Cardiac septum (tissue), 1 donor: ENCODE measurements at regions not wholly inside any gene's neighbourhood (a gene's known extent, or its start where the extent isn't known, plus 50 kb on each side); places are given as distances from the start of the nearest gene placed in this dataset.

Experiments used
- DNase-seq: peaks from one replicate; pipeline ENCODE4 v3.0.0-alpha.2; 2020; ENCODE audit warnings: low spot score
- intact Hi-C: fragments of 100-400 bp; cut with DNase I; formaldehyde crosslinking; loops from one replicate; pipeline ENCODE4 v1.14.0; 2022
- donor health status: DM: no; HTN: no; CAD: no.

DNA sequence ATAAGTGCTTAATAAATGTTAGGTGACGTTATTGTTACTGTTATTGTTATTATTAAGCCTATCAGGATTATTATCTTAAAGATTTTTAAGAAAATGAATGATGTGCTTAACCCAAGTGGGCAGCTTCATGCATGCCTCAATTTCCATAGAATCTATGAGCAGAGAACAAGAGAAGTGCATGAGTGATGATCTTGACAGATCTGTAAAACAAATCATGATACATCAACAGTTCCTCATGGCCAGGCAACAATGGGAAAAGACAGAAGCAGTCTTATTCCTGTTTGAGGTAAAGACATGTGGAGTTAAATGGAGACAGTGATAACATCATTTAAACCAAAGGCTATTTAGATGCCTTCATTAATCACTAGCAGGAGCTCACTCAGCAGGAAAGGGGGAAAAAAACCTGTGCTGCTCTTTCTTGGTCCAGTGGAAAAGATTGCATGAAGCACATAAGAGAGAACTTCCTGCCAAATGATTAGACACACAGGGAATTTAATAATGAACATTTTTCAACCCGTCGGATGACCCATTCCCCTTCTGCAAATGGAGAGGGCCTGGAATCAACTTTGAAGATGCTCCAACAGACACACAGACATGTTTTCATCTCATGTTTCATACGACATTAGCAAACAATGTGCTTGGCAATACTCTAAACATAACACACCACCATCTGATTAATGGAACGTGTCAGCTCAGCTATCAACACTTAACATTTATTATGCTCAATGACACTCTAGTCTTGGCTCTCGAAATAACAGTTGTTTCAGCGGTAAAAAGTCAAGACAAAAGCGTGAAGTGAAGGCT lies 212.2 kb upstream of the LRRN1 start:
- intact Hi-C loops, result no loop called here
- DNase-seq, result no peak

DNA sequence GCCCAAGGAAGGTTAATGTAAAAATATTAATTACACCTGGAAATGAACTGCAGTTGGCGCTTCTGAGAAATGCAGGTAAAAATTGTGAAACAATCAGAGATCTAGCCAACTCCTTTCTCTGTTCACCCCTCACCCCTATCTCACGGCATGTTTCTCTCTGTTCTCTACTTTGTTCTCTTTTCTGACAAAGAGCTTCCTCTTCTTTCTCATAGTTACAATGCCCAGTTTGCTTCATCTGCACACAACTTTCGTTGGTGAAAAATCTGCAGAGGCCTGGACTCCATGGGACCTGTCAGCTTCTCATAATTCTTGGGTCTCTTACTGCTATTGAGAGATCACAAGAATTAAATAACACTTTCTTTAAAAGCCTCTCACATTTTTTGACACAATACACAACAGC lies 212.9 kb upstream of the LRRN1 start:
- no peak for DNase-seq
- intact Hi-C loops, result no loop called here

DNA sequence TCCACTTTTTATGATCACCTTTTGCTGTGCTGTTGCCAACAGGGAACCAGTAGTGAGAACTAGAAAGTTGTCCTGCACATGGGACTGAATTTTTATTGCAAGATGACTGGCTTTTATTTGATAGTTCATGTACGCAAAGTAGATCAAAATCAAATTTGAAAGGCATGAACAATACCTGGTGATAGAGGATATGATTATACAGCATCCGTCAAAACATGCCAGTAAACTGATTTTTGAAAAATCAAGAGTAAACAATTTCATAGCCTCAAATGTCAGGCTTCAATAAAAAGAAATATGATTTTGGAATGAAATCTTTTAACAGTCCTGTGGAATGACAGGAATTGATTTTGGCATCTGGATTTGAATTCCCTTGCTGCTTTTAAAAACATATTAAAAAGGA lies 219.6 kb upstream of the LRRN1 start:
- intact Hi-C loops, result no loop called here
- no peak for DNase-seq

DNA sequence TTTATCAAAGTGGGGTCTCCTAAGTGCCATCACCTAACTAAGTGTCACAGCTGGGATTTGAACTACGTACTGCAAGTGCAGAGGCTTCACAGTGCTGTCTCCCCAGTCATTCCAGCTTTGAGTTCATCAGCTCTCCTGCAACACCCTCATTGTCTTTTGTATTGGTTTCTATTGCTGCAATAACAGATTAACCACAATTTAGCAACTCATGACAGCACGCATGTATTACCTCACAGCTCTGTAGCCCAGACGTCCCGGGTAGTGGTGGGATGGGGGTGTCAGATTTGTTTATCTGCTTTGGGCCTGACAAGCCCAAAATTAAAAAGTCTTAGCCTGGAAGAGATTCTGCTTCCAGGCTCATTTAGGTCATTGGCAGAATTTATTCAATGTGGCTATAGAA lies 220.5 kb upstream of the LRRN1 start:
- intact Hi-C loops, result no loop called here
- no peak for DNase-seq

DNA sequence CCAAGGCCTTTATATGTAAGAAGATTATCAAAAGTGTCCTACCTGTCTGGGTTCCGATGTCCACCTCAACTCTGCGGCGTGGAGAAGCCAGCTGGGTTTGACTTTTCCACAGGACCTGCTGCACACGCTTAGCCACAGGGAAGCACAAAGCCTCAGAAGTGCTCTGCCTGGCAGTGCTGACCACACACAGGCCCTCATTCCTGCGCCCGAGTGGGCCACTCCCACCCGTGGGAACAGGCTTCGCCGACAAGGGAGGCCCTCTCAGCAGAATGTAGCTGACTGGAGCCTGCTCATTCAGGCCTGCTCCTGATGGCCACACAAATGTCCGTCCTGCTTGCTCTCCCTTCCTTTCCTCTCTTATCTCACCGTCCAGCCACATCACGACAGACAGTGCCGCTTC lies 221.4 kb upstream of the LRRN1 start:
- no peak for DNase-seq
- intact Hi-C loops, result no loop called here

DNA sequence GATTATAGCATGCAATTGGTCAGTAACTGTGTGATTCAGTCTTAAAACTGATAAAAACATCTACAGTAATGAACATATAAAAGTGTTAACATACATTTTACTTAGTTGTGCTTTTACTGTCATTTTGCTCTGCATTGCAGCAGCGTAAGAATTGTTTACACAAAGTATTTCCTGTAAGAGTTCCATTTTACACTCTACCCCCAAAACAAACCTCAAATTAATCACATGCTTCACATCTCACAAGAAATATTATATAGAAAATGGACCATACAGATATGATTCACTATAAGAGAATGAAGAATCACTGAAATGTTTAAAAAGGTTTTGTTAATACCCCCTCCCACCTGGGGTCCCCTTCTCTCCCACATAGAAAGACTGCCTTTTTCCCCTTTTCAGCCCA lies 225.9 kb upstream of the LRRN1 start:
- no peak for DNase-seq
- intact Hi-C loops, result no loop called here

DNA sequence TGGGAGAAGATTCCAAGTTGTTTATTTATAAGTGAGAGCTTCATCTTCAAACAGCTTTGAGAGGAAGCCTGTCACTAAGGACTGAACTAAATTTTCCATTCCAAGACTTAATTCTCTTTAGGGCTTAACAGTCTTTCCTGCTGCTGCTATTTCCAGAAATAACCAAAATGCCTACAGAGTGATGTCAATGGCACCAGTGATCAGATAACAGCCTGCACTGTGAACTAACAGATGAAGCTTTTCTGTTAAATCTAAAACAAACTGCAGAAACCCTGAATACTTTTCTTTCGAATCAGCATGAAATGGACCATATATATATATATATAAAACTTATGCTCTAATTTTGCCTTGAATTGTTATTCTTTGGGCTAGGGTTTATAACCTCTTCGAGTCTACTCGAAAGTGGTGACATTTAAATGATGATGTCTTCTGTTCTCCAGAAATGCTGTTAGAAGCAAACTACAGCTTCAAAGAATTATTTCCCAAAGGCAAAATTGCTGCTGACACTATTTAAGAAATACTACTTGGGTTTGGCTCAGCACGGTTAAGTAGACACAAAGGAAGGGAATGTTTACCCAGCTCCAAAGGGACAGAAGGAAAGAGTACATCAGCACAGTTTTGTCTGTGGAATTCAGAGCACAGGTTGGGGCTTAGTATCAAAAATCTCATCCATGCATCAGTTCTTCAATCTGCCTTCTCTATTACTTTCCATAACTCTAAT lies 238.5 kb upstream of the LRRN1 start:
- DNase-seq, result no peak
- intact Hi-C loops, result no loop called here

DNA sequence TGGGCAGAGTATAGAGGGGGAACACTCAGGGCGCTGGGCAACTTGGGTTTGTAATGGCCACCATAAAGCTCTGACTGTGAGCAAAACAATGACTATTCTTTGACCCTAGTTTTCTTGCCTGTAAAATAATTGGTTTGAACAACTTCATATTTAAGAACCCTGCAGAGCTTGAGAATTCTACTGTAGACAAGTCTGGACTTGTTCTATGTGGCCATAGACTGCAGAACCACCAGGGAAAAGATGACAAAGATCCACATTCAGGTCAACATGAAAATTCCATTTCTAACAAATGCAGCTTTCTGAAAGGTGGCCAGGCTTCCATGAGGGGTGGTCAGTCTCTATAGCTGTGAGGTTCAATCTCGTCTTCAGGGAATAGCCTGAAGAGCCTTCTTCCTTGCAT lies 239.4 kb upstream of the LRRN1 start:
- intact Hi-C loops, result no loop called here
- no peak for DNase-seq

DNA sequence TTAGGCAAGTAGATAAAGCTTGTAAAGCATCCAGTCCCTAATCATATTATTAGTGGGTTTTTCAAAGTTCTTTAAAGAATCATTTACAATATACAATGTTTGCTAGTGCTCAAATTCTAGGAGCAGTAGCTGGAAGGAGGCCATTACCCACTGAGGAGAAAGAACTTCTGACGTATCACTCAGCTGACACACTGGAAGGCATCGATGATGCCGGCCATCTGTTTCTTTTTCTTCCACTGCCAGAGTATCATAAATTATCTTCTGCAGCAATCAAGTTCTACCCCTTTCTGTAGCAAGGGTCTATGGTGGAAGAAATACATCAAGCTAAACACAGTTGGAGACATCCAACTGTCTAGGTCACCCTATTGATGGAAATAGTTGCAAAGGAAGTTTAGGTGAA lies 243.2 kb upstream of the LRRN1 start:
- intact Hi-C loops, result no loop called here
- DNase-seq, result no peak

DNA sequence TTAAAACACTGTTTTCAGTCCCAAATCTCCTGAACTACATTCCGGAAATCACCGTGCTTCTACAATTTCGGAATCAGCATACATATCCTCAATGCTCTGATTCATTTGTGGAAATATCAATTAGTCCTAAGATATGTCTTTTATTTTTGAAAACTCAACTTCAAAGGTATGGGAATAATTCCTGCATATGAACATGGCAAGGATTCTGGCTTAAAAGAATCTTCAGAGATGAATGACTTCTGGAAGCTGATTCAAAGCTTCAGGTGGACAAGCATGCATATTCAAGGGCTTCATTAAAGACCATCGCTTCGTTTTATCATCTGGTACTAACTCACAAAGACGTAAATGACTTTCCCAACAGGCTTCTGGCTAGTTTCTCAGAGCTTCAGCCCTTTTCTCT lies 246.0 kb upstream of the LRRN1 start:
- intact Hi-C loops, result no loop called here
- no peak for DNase-seq

DNA sequence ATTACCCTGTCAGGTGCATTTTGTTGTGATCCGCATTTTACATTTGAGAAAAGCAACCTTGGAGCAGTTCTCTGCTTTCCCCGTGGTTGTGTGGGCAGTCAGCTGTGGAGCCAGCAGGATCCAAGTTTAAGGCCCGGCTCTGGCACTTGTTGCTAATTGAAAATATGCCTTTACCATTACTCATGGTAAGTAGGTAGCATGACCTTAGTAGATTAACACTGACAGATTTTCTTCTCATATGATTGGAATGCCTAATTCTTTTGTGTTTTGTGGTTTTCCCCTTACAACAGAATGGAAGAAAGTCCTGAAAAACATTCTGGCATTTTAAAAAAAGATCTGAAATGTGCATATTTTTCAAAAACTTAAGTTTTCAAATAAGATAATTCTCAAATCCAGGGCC lies 246.5 kb upstream of the LRRN1 start:
- intact Hi-C loops, result no loop called here
- DNase-seq, result no peak

DNA sequence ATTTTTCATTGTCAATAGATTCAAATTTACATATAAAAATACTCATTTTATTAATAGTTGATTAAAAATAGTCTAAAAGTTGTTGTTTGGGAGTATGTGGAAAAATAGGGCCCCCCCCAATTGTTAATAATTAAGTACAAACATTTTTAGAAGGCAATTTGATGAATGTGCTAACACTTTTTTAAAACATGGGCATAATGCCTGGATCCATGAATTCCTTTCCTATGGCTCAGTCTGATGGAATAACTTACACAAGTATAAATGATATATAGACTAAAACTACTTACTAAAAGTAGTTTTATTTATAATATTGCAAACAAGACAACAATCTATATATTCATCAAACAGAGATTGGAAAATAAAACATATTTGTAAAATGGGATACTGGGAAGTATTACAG lies 247.2 kb upstream of the LRRN1 start:
- intact Hi-C loops, result no loop called here
- DNase-seq, result no peak

DNA sequence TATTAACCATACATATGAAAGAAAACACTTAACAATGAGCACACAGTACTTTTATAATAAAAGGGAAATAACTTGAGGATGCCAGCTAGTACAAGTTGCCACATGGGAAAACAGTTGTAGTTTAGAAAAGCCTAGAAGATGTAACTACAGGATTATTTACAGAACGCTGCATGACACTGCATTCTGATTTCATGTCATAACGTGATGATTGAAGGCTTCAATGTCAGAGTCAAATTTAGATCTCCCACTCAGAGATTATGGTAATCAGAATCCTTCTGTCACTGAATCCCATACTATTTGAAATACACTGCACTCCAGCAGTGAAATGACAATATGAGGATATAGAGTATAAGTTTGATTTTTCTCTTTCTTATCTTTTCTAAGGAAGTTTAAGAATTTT lies 253.9 kb upstream of the LRRN1 start:
- DNase-seq, result no peak
- intact Hi-C loops, result no loop called here

DNA sequence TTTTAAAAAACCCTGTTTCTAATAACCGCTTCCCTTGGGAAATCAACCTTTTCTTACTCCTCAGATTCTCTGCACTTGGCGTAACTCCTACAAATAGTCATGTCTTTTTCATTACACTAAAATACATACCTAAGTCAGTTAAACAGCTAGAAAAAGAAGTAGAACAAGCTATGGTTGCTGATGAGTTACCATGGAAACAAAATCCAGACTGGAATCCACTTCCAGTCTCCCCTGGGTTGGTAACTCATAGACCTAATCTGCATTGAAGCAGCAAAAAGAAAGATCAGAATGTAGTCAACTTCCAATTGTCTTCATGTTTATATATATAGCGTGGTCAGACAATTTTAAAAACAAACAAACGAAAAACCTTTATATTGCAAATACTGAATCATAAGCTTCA lies 260.8 kb upstream of the LRRN1 start:
- intact Hi-C loops, result no loop called here
- DNase-seq, result no peak

DNA sequence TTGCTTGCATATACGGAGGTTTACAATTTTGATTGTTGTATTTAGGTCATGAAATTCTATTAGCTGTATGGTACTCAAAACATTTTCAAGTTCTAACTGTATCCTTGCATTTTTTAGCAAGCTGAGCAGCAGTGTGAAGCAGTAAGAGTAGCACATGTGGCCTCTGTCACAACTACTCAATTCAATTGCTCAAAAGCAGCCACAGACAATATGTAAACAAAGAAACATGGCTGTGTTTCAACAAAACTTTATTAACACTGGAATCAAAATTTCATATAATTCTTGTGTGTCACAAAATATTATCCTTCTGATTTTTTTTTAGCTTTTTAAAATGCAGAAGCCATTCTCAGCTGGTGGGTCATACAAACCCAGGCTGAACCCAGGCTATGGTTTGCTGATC lies 266.7 kb upstream of the LRRN1 start:
- intact Hi-C loops, result no loop called here
- no peak for DNase-seq

DNA sequence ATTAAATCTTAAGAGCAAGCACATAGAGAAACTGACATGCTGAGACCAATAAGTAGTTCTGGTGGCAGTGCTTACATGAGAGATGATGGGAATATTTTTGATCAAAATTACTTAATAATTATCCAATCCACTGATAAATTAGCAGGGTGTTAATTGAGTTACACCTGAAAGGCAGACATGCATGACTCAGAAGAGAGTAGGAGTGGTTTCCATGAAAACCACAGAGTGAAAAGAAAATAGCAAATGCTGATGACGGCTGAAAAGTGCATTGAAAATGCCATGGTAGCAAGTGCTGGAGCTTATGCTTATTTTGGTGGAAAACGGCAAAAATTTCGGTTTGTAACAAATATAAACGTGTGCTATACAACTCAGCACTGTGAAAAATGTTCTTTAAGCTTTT lies 267.8 kb upstream of the LRRN1 start:
- no peak for DNase-seq
- intact Hi-C loops, result no loop called here

DNA sequence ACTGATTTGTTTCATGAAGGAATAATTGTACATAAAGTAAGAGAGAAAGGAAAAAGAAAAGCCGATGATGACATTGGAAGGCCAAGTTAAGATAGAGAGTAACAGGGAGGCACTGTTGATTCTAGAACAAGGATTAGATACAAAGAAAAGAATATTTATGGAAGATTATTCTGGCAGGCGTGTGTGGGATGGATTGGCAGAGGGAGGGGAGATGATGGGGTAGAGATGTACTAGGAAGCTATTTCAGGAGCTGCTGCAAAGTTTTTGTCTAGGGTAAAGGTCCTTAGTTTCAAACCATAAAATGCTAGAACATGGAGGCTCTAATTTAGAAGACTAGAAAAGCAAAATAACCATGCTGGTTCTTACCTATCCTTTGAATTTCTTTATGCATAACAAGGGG lies 280.0 kb upstream of the LRRN1 start:
- no peak for DNase-seq
- intact Hi-C loops, result no loop called here

DNA sequence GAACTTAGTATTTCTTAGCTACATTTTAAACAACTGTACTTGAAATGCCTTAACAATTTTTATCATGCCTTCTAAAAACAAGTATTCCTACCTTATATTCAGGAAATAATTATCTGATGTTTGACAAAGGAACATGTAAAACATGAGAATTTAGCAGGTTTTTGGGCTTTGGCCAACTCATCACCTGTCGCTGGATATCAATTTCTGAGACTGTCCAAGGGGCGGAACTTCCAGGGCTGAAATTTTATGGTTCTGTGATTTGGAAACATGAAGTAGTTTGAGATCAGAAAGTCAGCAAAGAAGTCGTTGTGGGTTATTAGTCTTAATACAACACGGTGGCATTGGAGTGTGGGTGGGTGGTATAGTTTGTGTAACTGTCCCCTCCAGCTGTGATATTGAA lies 282.2 kb upstream of the LRRN1 start:
- intact Hi-C loops, result no loop called here
- DNase-seq, result no peak

DNA sequence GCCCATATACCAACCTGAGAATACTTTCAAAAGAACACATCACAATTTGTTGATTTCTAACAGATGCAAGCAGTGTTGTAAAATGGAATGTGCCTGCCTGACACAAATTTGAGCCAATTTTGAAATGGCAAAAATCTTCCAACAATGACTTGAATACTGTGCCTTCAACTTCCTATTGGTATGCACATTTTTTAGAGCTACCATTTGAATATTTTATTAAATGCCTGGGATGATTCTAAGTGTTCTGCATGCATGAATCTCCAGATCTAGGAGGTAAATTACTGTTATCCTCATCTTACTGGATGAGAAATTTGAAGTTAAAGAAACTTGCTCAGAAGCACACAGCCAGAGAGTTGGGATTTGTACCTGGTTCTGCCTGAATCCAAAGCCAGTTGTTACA lies 282.8 kb upstream of the LRRN1 start:
- no peak for DNase-seq
- intact Hi-C loops, result no loop called here

DNA sequence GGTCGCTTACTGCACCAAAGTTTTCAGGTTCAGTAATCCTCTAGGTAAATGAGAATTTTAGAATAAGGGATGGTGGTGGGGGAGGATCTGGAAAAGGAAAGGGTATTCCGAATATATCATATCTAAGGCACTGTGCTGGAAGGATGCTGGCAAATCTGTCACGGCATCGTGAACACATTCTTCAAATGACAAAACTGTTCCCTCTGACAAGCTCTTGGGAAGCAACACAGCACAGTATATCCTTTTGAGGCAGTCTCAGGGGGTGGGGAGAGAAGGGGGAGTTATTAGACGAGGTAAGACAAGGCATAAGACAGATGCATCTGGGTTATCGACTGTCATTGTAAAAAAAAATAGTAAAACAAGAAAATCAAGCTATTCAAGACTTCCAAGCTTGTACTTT lies 289.6 kb upstream of the LRRN1 start:
- DNase-seq, result no peak
- intact Hi-C loops, result no loop called here

DNA sequence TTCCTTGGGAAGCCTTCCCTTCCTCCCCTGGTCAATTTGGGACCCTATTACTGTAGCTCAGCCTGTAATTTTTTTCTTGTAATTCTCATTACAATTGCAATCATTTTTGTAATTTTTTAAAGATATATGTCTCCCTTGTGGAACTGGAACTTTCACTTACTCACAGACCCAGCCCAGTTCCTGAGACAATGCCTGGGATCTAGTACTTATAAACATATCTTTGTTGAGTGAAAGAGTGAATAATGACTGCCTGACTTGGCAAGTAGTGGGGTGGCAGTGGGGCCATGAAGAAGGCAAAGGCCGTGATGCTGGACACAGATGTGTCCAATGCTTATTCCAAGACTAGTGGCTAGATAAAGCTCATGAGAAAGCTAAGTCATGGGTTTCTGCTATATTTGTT lies 294.5 kb upstream of the LRRN1 start:
- intact Hi-C loops, result no loop called here
- no peak for DNase-seq

DNA sequence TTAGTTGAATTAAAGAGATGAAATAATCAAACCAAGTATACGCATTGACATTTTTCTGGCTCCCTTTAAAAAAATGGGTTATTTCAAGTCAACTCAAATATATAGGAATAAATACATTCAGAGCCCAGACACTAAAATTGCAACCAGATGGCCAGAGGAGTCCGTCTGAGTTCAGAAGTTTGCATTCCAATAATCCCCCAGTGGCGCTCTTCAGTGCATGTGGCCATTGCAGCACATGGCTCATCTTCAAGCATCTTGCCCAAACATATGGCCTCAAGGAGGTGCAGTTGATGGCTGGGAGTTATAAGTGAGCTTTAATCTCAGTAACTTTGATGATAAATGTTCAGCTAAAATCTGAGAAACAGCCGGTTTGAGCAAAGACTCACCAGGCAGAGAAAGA lies 295.8 kb upstream of the LRRN1 start:
- no peak for DNase-seq
- intact Hi-C loops, result no loop called here
